Liver (tissue), 7 donors: ENCODE measurements at regions not wholly inside any gene's neighbourhood (a gene's known extent, or its start where the extent isn't known, plus 50 kb on each side); places are given as distances from the start of the nearest gene placed in this dataset.

Experiments used
- DNase-seq: peaks from one replicate; pipeline ENCODE4 v3.0.0-alpha.2; 2017; ENCODE audit warnings: low spot score
- H3K27ac ChIP-seq, 2 donors: one replicate each; pipeline ENCODE4 v1.7.0; 2013; ENCODE audit warnings: inconsistent platforms in 2 of 2, low read length in 2 of 2, control low read depth in 1 of 2, low read depth in 1 of 2, mild to moderate bottlenecking in 1 of 2
- H3K27me3 ChIP-seq, 4 donors: one replicate each; pipeline versions ENCODE4 v1.6.1 to v1.7.0; 2013; ENCODE audit warnings: low read length in 3 of 4, inconsistent platforms in 1 of 4, mild to moderate bottlenecking in 1 of 4, moderate library complexity in 1 of 4; ENCODE audit not compliant: control insufficient read depth in 4 of 4, insufficient read depth in 4 of 4
- H3K36me3 ChIP-seq, 4 donors: one replicate each; pipeline versions ENCODE4 v1.6.1 to v1.7.0; 2013; ENCODE audit warnings: low read length in 3 of 4, mild to moderate bottlenecking in 3 of 4, low read depth in 1 of 4, moderate library complexity in 1 of 4; ENCODE audit not compliant: control insufficient read depth in 4 of 4, insufficient read depth in 3 of 4
- H3K4me1 ChIP-seq, 4 donors: one replicate each; pipeline versions ENCODE4 v1.6.1 to v1.7.0; 2013; ENCODE audit warnings: low read length in 3 of 4, mild to moderate bottlenecking in 3 of 4, moderate library complexity in 1 of 4; ENCODE audit not compliant: control insufficient read depth in 4 of 4, insufficient read depth in 4 of 4
- H3K4me3 ChIP-seq, 3 donors: one replicate each; pipeline versions ENCODE4 v1.6.1 to v1.7.0; 2013; ENCODE audit warnings: low read length in 3 of 3, control low read depth in 1 of 3, low read depth in 1 of 3, mild to moderate bottlenecking in 1 of 3
- H3K9ac ChIP-seq, 2 donors: one replicate each; pipeline ENCODE4 v1.7.0; 2013; ENCODE audit warnings: low read length in 2 of 2, mild to moderate bottlenecking in 2 of 2, moderate library complexity in 2 of 2, control low read depth in 1 of 2, low read depth in 1 of 2
- H3K9me3 ChIP-seq, 4 donors: one replicate each; pipeline versions ENCODE4 v1.6.1 to v1.7.0; 2013; ENCODE audit warnings: low read length in 3 of 4; ENCODE audit not compliant: control insufficient read depth in 4 of 4
- EGR1 ChIP-seq, 2 donors: IDR thresholded peaks; 2 replicates each; pipeline ENCODE4 v1.6.1; 2016 to 2018; ENCODE audit warnings: antibody characterized with exemption in 2 of 2, low read depth in 2 of 2
- FOXA2 ChIP-seq: IDR thresholded peaks from 2 replicates; pipeline ENCODE4 v1.6.1; 2016; ENCODE audit warnings: antibody characterized with exemption
- GABPA ChIP-seq, 2 donors: IDR thresholded peaks in 1 of 2; conservative IDR thresholded peaks in 1 of 2; 2 replicates each; pipeline ENCODE4 v1.6.1; 2016; ENCODE audit warnings: antibody characterized with exemption in 2 of 2, mild to moderate bottlenecking in 1 of 2, moderate library complexity in 1 of 2
- HNF4A ChIP-seq, 2 donors: conservative IDR thresholded peaks; 2 replicates each; pipeline ENCODE4 v1.6.1; 2016; ENCODE audit warnings: antibody characterized with exemption in 2 of 2, mild to moderate bottlenecking in 2 of 2
- HNF4G ChIP-seq: IDR thresholded peaks from 2 replicates; pipeline ENCODE4 v1.6.1; 2016; ENCODE audit warnings: antibody characterized with exemption
- JUND ChIP-seq, 2 donors: IDR thresholded peaks; 2 replicates each; pipeline ENCODE4 v1.6.1; 2016; ENCODE audit warnings: antibody characterized with exemption in 2 of 2
- MAX ChIP-seq: IDR thresholded peaks from 2 replicates; pipeline ENCODE4 v1.6.1; 2016; ENCODE audit warnings: antibody characterized with exemption
- REST ChIP-seq: IDR thresholded peaks from 2 replicates; pipeline ENCODE4 v1.6.1; 2016; ENCODE audit warnings: antibody characterized with exemption, mild to moderate bottlenecking
- RXRA ChIP-seq, 2 donors: IDR thresholded peaks; 2 replicates each; pipeline ENCODE4 v1.6.1; 2017 to 2018; ENCODE audit warnings: antibody characterized with exemption in 2 of 2, mild to moderate bottlenecking in 1 of 2
- TAF1 ChIP-seq: conservative IDR thresholded peaks from 2 replicates; pipeline ENCODE4 v1.6.1; 2016; ENCODE audit warnings: antibody characterized with exemption, mild to moderate bottlenecking
- YY1 ChIP-seq: IDR thresholded peaks from 2 replicates; pipeline ENCODE4 v1.6.1; 2016; ENCODE audit warnings: antibody characterized with exemption, mild to moderate bottlenecking
- ZBTB33 ChIP-seq: IDR thresholded peaks from 2 replicates; pipeline ENCODE4 v1.6.1; 2016; ENCODE audit warnings: antibody characterized with exemption
- WGBS: extraction: QIAGEN DNeasy Blood & Tissue Kit; methylation state at CpG from one replicate; pipeline ENCODE4 v1.1.7; 2013; 5-methylcytosine and 5-hydroxymethylcytosine counted together
- donor health status: healthy.
- donor health status: healthy.
- donor health status: healthy.
- donor health status: healthy.

GRCh38 chr20:40072907-40073306 lies 616.1 kb downstream of the MAFB start (continued):
- TF ChIP-seq REST, result no peak
- no peak for TF ChIP-seq JUND (IDR thresholded peaks at IDR 0.05)
- TF ChIP-seq EGR1 (IDR thresholded peaks at IDR 0.05; ENCODE audit: low read depth in 2 of 2), result no peak
- no peak for TF ChIP-seq HNF4A (conservative IDR thresholded peaks at IDR 0.05)

- Histone ChIP-seq H3K9me3 (no peaks in the 10 kb centered on the region), H3K4me3 (no peak overlapping the region), H3K4me1 (no peaks in the 10 kb centered on the region), H3K27ac (no peak overlapping the region), H3K27me3 (no peaks in the 10 kb centered on the region), H3K36me3 (no peaks in the 10 kb centered on the region), H3K9ac (no peak overlapping the region)
- WGBS, result 91% methylated on average over 1 of the region's 1 CpG
- TF ChIP-seq EGR1 (IDR thresholded peaks at IDR 0.05; ENCODE audit: low read depth in 2 of 2) (no peak), REST (no peak), RXRA (IDR thresholded peaks at IDR 0.05) (no peak), MAX (no peak), TAF1 (no peak), FOXA2 (no peak), ZBTB33 (no peak), YY1 (no peak), HNF4G (no peak)
- DNase-seq, result no peak
Observed at GRCh38 chr20:40056171-40056570, 632.9 kb downstream of the MAFB start.

- H3K9me3 ChIP-seq, result no peaks in the 10 kb centered on the region
- DNase-seq, result no peak
- H3K27me3 ChIP-seq, result no peaks in the 10 kb centered on the region
- TF ChIP-seq GABPA (IDR thresholded peaks at IDR 0.05 in 1 of 2, conservative IDR thresholded peaks at IDR 0.05 in 1 of 2) (no peak), JUND (IDR thresholded peaks at IDR 0.05) (no peak)
- no peak overlapping the region for H3K27ac ChIP-seq
- H3K4me3 ChIP-seq, result no peak overlapping the region
- no peak overlapping the region for H3K9ac ChIP-seq
- no peaks in the 10 kb centered on the region for H3K4me1 ChIP-seq
- H3K36me3 ChIP-seq, result no peaks in the 10 kb centered on the region
Observed at GRCh38 chr20:40055711-40056110, 633.3 kb downstream of the MAFB start.
